Tibial artery (tissue), 4 donors: ENCODE measurements at regions not wholly inside any gene's neighbourhood (a gene's known extent, or its start where the extent isn't known, plus 50 kb on each side); places are given as distances from the start of the nearest gene placed in this dataset.

Source experiments
- DNase-seq, 2 donors: peaks; one replicate each; pipeline ENCODE4 v3.0.0-alpha.2; 2019
- H3K27ac ChIP-seq, 2 donors: fragments of 200-600 bp; sonication (generic) in 1 of 2; 1 replicate in 1 of 2; 2 replicates in 1 of 2; pipeline ENCODE4 v1.5.1; 2018 to 2019; ENCODE audit warnings: mild to moderate bottlenecking in 1 of 2
- H3K27me3 ChIP-seq, 2 donors: fragments of 200-600 bp; sonication (generic) in 1 of 2; one replicate each; pipeline versions ENCODE4 v1.5.1 to v1.6.0; 2016 to 2019
- H3K36me3 ChIP-seq, 3 donors: fragments of 200-600 bp; sonication (generic) in 2 of 3; one replicate each; pipeline ENCODE4 v1.5.1; 2016 to 2019; ENCODE audit warnings: mild to moderate bottlenecking in 2 of 3
- H3K4me1 ChIP-seq, 4 donors: fragments of 200-600 bp; sonication (generic) in 2 of 4; 1 replicate in 3 of 4; 2 replicates in 1 of 4; pipeline ENCODE4 v1.5.1; 2016 to 2019
- H3K4me3 ChIP-seq, 2 donors: fragments of 200-600 bp; sonication (generic) in 1 of 2; 1 replicate in 1 of 2; 2 replicates in 1 of 2; pipeline ENCODE4 v1.5.1; 2018 to 2019; ENCODE audit warnings: mild to moderate bottlenecking in 2 of 2
- H3K9me3 ChIP-seq, 3 donors: fragments of 200-600 bp; sonication (generic) in 1 of 3; one replicate each; pipeline ENCODE4 v1.5.1; 2016 to 2019
- intact Hi-C: fragments of 100-400 bp; cut with DNase I; formaldehyde crosslinking; loops from one replicate; pipeline ENCODE4 v1.15.0; 2023; ENCODE audit warnings: low total_unique reads
- TF ChIP-seq, protein P1 (sequence below), 2 experiments: fragments of 200-600 bp in 1 of 2; fragments of 450-650 bp in 1 of 2; IDR thresholded peaks; one replicate each; pipeline ENCODE4 v1.5.1; 2017 to 2019; ENCODE audit warnings: antibody characterized with exemption in 2 of 2, mild to moderate bottlenecking in 1 of 2, moderate library complexity in 1 of 2

DNA sequence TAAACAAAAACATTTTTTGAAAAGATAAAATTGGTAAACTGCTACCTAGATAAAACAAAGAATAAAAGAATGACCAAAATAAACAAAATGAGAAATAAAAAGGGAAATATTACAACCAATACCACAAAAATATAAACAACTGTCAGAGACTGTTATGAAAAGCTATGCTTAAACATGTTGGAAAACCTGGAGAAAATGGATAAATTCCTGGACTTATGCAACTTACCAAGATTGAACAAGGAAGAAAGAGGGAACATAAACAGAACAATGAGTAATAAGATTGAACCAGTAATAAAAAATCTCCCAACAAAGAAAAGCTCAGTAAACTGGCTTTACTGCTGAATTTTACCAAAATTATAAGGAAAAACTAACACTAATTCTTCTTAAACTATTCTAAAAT, 518.7 kb downstream of the GRXCR1 start:
- Histone ChIP-seq H3K36me3 (no peaks in the 10 kb centered on the region), H3K4me1 (no peaks in the 10 kb centered on the region), H3K4me3 (no peak overlapping the region), H3K9me3 (no peaks in the 10 kb centered on the region), H3K27me3 (no peaks in the 10 kb centered on the region), H3K27ac (no peak overlapping the region)
- no peak for DNase-seq
- TF ChIP-seq, protein P1, sequence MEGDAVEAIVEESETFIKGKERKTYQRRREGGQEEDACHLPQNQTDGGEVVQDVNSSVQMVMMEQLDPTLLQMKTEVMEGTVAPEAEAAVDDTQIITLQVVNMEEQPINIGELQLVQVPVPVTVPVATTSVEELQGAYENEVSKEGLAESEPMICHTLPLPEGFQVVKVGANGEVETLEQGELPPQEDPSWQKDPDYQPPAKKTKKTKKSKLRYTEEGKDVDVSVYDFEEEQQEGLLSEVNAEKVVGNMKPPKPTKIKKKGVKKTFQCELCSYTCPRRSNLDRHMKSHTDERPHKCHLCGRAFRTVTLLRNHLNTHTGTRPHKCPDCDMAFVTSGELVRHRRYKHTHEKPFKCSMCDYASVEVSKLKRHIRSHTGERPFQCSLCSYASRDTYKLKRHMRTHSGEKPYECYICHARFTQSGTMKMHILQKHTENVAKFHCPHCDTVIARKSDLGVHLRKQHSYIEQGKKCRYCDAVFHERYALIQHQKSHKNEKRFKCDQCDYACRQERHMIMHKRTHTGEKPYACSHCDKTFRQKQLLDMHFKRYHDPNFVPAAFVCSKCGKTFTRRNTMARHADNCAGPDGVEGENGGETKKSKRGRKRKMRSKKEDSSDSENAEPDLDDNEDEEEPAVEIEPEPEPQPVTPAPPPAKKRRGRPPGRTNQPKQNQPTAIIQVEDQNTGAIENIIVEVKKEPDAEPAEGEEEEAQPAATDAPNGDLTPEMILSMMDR (IDR thresholded peaks at IDR 0.05) = no peak
- intact Hi-C loops = no loop called here

DNA sequence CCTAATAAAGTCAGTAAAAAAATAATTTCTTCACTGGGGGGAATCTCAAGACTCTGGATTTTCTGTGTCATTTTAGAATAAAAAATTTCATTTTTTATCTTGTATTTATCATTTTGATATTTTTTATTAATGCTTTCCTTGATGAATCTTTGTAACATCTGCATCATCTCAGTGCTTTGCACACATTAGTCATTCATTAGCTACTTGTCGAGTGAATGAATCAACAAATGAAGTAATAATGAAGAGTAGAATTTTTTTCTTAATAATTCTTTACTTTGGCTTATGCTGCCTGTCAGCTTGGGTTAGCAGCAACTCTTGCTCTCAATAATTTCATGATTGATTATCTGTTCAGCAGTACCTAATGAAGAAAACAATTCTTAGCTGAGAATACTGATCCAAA, 530.8 kb downstream of the GRXCR1 start:
- Histone ChIP-seq H3K4me3 (no peak overlapping the region), H3K27ac (no peak overlapping the region), H3K27me3 (no peaks in the 10 kb centered on the region), H3K36me3 (no peaks in the 10 kb centered on the region), H3K9me3 (no peaks in the 10 kb centered on the region), H3K4me1 (no peaks in the 10 kb centered on the region)
- TF ChIP-seq, protein P1 (IDR thresholded peaks at IDR 0.05) = no peak
- DNase-seq = no peak
- intact Hi-C loops = no loop called here

DNA sequence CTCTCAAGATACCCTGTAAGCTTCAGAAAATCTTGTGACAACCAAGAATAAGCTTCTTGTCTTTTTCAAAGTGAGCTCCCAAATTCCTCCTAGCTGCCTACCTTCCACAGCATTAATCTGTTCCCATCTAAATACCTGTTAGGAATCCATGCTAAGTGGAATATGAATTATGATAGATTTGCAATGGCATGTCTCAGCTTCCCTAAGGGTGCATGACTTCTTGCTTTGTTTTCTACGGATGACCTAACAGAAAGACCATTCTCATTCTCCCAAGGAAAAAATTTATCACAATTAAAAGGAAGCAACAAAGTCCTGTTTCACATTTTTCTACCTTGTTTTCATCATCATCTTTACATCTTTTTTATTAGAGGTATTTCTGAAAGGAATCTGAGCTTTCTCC, 532.7 kb downstream of the GRXCR1 start:
- intact Hi-C loops = no loop called here
- no peaks in the 10 kb centered on the region for H3K9me3 ChIP-seq
- H3K36me3 ChIP-seq = no peaks in the 10 kb centered on the region
- no peak overlapping the region for H3K27ac ChIP-seq
- H3K27me3 ChIP-seq = no peaks in the 10 kb centered on the region
- TF ChIP-seq, protein P1 (IDR thresholded peaks at IDR 0.05) = no peak
- DNase-seq = no peak
- no peaks in the 10 kb centered on the region for H3K4me1 ChIP-seq
- H3K4me3 ChIP-seq = no peak overlapping the region

DNA sequence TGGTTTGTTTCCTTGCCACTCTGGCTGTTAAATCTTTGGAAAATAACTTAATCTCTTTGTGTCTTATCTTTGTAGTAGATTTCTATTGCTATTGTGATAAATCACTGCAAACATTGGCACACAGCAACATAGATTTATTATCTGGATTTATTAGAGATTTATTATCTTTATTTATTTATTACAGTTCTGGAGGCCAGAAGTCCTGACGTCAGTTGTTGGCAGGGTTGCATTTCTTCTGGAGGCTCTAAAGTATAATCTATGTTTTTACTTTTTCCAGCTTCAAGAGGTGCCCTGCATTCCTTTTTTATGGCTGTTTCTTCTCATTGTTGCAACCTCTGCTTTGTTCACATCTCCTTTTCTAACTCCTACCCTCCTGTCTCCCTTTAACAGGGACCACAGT, 542.8 kb downstream of the GRXCR1 start:
- H3K4me3 ChIP-seq = no peak overlapping the region
- TF ChIP-seq, protein P1 (IDR thresholded peaks at IDR 0.05) = no peak
- DNase-seq = no peak

DNA sequence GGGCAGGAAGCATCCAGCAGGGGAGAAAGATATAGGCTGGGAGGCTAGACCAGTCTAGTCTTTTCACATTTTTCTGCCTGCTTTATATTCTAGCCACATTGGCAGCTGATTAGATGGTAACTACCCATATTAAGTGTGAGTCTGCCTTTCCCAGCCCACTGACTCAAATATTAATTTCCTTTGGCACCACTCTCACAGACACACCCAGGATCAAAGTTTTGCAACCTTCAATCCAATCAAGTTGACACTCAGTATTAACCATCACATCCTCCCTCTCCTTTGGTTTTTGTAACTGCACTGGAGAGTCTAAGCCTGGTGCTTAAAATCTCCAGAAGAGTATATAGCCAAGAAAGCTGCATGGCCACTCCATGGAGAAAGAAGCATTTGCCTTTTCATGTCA, 560.4 kb downstream of the GRXCR1 start:
- Histone ChIP-seq H3K4me3 (no peak overlapping the region), H3K27me3 (no peaks in the 10 kb centered on the region), H3K4me1 (peaks cover 0 to 6% (median 0%) of the 10 kb centered on the region in 4 donors), H3K36me3 (no peaks in the 10 kb centered on the region), H3K9me3 (no peaks in the 10 kb centered on the region), H3K27ac (no peak overlapping the region)
- DNase-seq = no peak
- intact Hi-C loops = no loop called here
- TF ChIP-seq, protein P1 (IDR thresholded peaks at IDR 0.05) = no peak

More for the DNA sequence above, 542.8 kb downstream of the GRXCR1 start:
- no peaks in the 10 kb centered on the region for H3K4me1 ChIP-seq
- H3K36me3 ChIP-seq = no peaks in the 10 kb centered on the region
- no peak overlapping the region for H3K27ac ChIP-seq
- no peaks in the 10 kb centered on the region for H3K27me3 ChIP-seq
- peaks cover 0 to 11% (median 0%) of the 10 kb centered on the region in 3 donors for H3K9me3 ChIP-seq
- intact Hi-C loops = no loop called here

DNA sequence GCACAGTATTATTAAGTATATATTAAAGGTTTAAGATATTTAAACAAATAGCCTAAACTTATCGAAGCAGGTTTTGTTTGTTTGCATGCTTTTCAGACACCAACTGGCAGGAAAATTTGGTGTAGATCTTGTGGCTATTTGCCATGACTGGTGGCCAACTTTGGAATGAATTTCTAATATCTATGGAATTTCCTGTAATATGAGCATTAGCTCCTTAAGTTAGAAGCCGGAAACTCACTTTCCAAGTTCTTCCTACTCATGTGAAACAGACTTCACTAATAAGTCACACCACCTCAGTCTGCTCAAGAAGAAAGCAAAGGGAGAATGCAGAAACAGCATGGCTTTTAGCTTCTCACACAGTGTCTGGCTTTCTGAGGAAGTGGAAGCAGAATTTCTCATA, 563.9 kb downstream of the GRXCR1 start:
- Histone ChIP-seq H3K27ac (no peak overlapping the region), H3K4me1 (peaks cover 0 to 6% (median 0%) of the 10 kb centered on the region in 4 donors), H3K27me3 (no peaks in the 10 kb centered on the region), H3K36me3 (no peaks in the 10 kb centered on the region), H3K9me3 (no peaks in the 10 kb centered on the region), H3K4me3 (no peak overlapping the region)
- no peak for DNase-seq
- TF ChIP-seq, protein P1 (IDR thresholded peaks at IDR 0.05) = no peak
- intact Hi-C loops = no loop called here
